K562 (cell line): ENCODE measurements at regions not wholly inside any gene's neighbourhood (a gene's known extent, or its start where the extent isn't known, plus 50 kb on each side); places are given as distances from the start of the nearest gene placed in this dataset.
A peak's percentile ranks its signal among the peaks of the same experiment; 100 is the strongest.

Source experiments
- ATAC-seq: fragments of 200-7000 bp; cut with Tn5 transposase; 3 replicates; pipeline ENCODE4 v1.9.1; 2020; ENCODE audit warnings: moderate library complexity
- BruUV-seq: library from RNA; stranded (reverse); fragments of 400-500 nt; replicated peaks from 2 replicates; lab custom pipeline; 2021; lab: Mats Ljungman, UMichigan
- CTCF ChIA-PET: fragments of 300-600 bp; formaldehyde crosslinking; extraction: SDS; loops from one replicate; lab custom pipeline; 2021; ENCODE audit warnings: low intra/inter-chr PET ratio; lab: Yijun Ruan, JAX
- POLR2A ChIA-PET: fragments of 300-600, 350-650 bp; sonication (Branson Sonifier 250); formaldehyde crosslinking; extraction: SDS; loops from one replicate; lab custom pipeline; 2021; ENCODE audit warnings: antibody characterized with exemption, inconsistent platforms; lab: Yijun Ruan, JAX
- DNase-seq, 4 experiments: peaks; one replicate each; pipeline versions ENCODE4 v3.0.0 to v3.0.0-alpha.2; 2011 to 2018; ENCODE audit warnings: low spot score in 3 of 4, mixed read lengths in 3 of 4; ENCODE audit errors: extremely low read depth in 1 of 4
- FAIRE-seq: peaks from 2 replicates; lab custom pipeline; 2011; peaks lifted over from hg19 to GRCh38; lab: Jason Lieb, UNC
- H2AFZ ChIP-seq: 2 replicates; pipeline ENCODE4 v1.6.0; 2011; ENCODE audit warnings: low read depth, low read length, control low read depth, inconsistent platforms
- H3K27ac ChIP-seq: fragments of 200-600 bp; 3 replicates; pipeline ENCODE4 v1.8.0; 2011; ENCODE audit warnings: low read depth, mild to moderate bottlenecking, control low read depth, inconsistent platforms, low read length, moderate library complexity, mixed read lengths; ENCODE audit errors: extremely low read depth
- H3K27me3 ChIP-seq, 2 experiments: fragments of 300-600 bp in 1 of 2; 2 replicates in 1 of 2; 3 replicates in 1 of 2; pipeline versions ENCODE4 v1.6.0 to v1.8.0; 2011; ENCODE audit warnings: inconsistent platforms in 2 of 2, low read length in 2 of 2, mild to moderate bottlenecking in 1 of 2, mixed read lengths in 1 of 2, moderate library complexity in 1 of 2; ENCODE audit not compliant: control insufficient read depth in 2 of 2, insufficient read depth in 2 of 2
- H3K36me3 ChIP-seq: fragments of 300-600 bp; 3 replicates; pipeline ENCODE4 v1.8.0; 2011; ENCODE audit warnings: mild to moderate bottlenecking, low read length, inconsistent platforms; ENCODE audit not compliant: control insufficient read depth, insufficient read depth
- H3K4me1 ChIP-seq, 2 experiments: fragments of 200-600 bp in 1 of 2; replicated peaks in 1 of 2; 2 replicates in 1 of 2; 3 replicates in 1 of 2; pipeline versions ENCODE4 v1.5.1 to v1.8.0; 2011; ENCODE audit warnings: inconsistent platforms in 2 of 2, low read length in 2 of 2, mild to moderate bottlenecking in 1 of 2, mixed read lengths in 1 of 2, moderate library complexity in 1 of 2; ENCODE audit not compliant: control insufficient read depth in 2 of 2, insufficient read depth in 2 of 2
- H3K4me2 ChIP-seq: 2 replicates; pipeline ENCODE4 v1.6.1; 2011; ENCODE audit warnings: low read length, control low read depth, inconsistent platforms, mixed read lengths; ENCODE audit not compliant: insufficient read depth
- H3K4me3 ChIP-seq: fragments of 200-600 bp; sonication (generic), shearing (Covaris generic); 2 replicates; pipeline ENCODE4 v1.5.1; 2016; ENCODE audit warnings: control low read depth, inconsistent platforms
- H3K79me2 ChIP-seq: fragments of 200-600 bp; 3 replicates; pipeline ENCODE4 v1.8.0; 2011; ENCODE audit warnings: low read length, inconsistent platforms; ENCODE audit not compliant: control insufficient read depth, insufficient read depth
- H3K9ac ChIP-seq, 2 experiments: 2 replicates each; pipeline versions ENCODE4 v1.6.0 to v1.6.1; 2011; ENCODE audit warnings: low read depth in 2 of 2, low read length in 2 of 2, control low read depth in 1 of 2, inconsistent platforms in 1 of 2, mild to moderate bottlenecking in 1 of 2, mixed read lengths in 1 of 2; ENCODE audit not compliant: insufficient read depth in 1 of 2
- H3K9me1 ChIP-seq: one replicate; pipeline ENCODE4 v1.6.0; 2011; ENCODE audit warnings: inconsistent platforms, mild to moderate bottlenecking, low read length, moderate library complexity; ENCODE audit not compliant: control insufficient read depth, insufficient read depth
- H3K9me3 ChIP-seq: replicated peaks from 2 replicates; pipeline ENCODE4 v1.5.1; 2011; ENCODE audit warnings: low read depth, low read length, inconsistent platforms; ENCODE audit not compliant: control insufficient read depth, insufficient read depth
- H4K20me1 ChIP-seq: replicated peaks from 2 replicates; pipeline ENCODE4 v1.6.1; 2011; ENCODE audit warnings: low read length, inconsistent platforms, mixed read lengths; ENCODE audit not compliant: control insufficient read depth, insufficient read depth
- FOXJ3 ChIP-seq: sonication (generic); formaldehyde crosslinking; IDR thresholded peaks from 2 replicates; pipeline ENCODE4 v1.4.0; 2020; ENCODE audit warnings: mild to moderate bottlenecking, missing genetic modification reagents
- MGA ChIP-seq: fragments of 450-650 bp; IDR thresholded peaks from 2 replicates; pipeline ENCODE4 v1.6.1; 2016; ENCODE audit warnings: mild to moderate bottlenecking, moderate library complexity
- PRDM10 ChIP-seq: fragments of 450-650 bp; IDR thresholded peaks from 2 replicates; pipeline ENCODE4 v1.6.1; 2018; ENCODE audit not compliant: partially characterized antibody
- WGBS: fragments of 100-300 bp; shearing (Covaris generic); methylation state at CpG from one replicate; pipeline ENCODE4 v1.1.6; 2016; ENCODE audit warnings: low coverage, mixed read lengths; ENCODE audit not compliant: insufficient coverage; ENCODE audit errors: missing lambda C conversion rate; 5-methylcytosine and 5-hydroxymethylcytosine counted together
- in situ Hi-C: fragments of 300-500 bp; cut with MboI; formaldehyde crosslinking; loops from 4 replicates; pipeline ENCODE4 v1.15.0; 2018; ENCODE audit warnings: inconsistent platforms, mixed read lengths
- intact Hi-C: fragments of 100-400 bp; cut with micrococcal nuclease; formaldehyde crosslinking; loops from 2 replicates; pipeline ENCODE4 v1.14.2; 2022

- TF ChIP-seq PRDM10, result no peak
- no peak for TF ChIP-seq FOXJ3 (CRISPR knock-in tag)
These were observed 211.5 kb upstream of the DTNBP1 start (continued) for GRCh38 chr6:15874326-15874725.

GRCh38 chr6:15872241-15873103 is 209.6 kb upstream of the DTNBP1 start:
- Histone ChIP-seq H3K9ac (peak overlapping the region in 1 of 2 experiments; percentile 43; a peak in 1 of 4 replicates), H3K27ac (no peak overlapping the region), H4K20me1 (no peaks in the 10 kb centered on the region), H3K79me2 (no peaks in the 10 kb centered on the region), H3K36me3 (no peaks in the 10 kb centered on the region), H3K9me1 (no peaks in the 10 kb centered on the region), H3K4me2 (no peak overlapping the region), H3K4me1 (peaks cover 4 to 8% of the 10 kb centered on the region in 2 experiments; a peak in 4 of 5 replicates), H3K27me3 (no peaks in the 10 kb centered on the region; a peak in 1 of 5 replicates), H3K9me3 (no peaks in the 10 kb centered on the region), H3K4me3 (no peak overlapping the region), H2AFZ (peak overlapping the region; percentile 41)
- POLR2A ChIA-PET, result interaction anchor here (2.7 kb wide), 1 partner anchor 258 kb away, joined by 8 read pairs; no protein-coding TSS in a partner anchor
- 54% methylated on average over 11 of the region's 11 CpGs for WGBS
- ATAC-seq (peak; percentile 59), DNase-seq (peak in 1 of 4 experiments; percentile 21), FAIRE-seq (no peak)
- intact Hi-C loops (no loop called here), in situ Hi-C loops (no loop called here)
- no TSS peak for BruUV-seq
- CTCF ChIA-PET, result interaction anchor here (0.6 kb wide), 1 partner anchor 180 kb away, joined by 3 read pairs; no protein-coding TSS in a partner anchor
- TF ChIP-seq MGA, result 0 out of 2 replicates have a peak, but pooled peaks have one; percentile 33
